ENCODE measurements at regions not wholly inside any gene's neighbourhood (a gene's known extent, or its start where the extent isn't known, plus 50 kb on each side); places are given as distances from the start of the nearest gene placed in this dataset.

DNA sequence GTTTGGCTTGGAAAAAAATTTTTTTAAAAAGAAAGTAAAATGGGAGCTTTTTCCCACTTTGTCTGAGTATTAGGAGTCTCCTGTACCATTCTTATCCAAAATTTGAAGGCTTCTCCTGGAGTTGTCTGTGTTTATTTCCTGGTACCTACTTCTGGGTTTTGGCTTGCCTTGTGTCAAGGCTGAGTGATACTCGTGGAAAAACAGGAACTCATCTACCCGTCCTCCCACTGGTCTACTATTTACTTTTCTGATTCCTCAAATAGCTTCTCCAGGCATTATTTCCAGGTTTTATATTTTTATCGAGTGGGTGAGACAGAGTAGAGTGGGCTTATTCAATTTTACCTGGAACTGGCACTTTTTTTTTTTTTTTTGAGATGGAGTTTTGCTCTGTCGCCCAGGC, 99.4 kb downstream of the RMI1 start:
- Histone ChIP-seq H2AFZ (ENCODE audit: low read length) (no peak overlapping the region), H3K14ac (ENCODE audit: low read length) (no peak overlapping the region), H2BK12ac (ENCODE audit: low read length) (no peak overlapping the region), H3K79me1 (ENCODE audit: low read depth, low read length) (no peaks in the 10 kb centered on the region), H3K4me1 (ENCODE audit: control insufficient read depth in 2 of 2, insufficient read depth in 1 of 2, low read depth in 1 of 2, low read length in 2 of 2) (peaks cover 0 to 3% of the 10 kb centered on the region in 2 donors), H3K9me3 (replicated peaks in 1 of 2; ENCODE audit: control insufficient read depth in 2 of 2, insufficient read depth in 1 of 2, low read depth in 1 of 2, low read length in 2 of 2) (no peaks in the 10 kb centered on the region), H3K27me3 (ENCODE audit: control insufficient read depth in 3 of 3, insufficient read depth in 3 of 3, low read depth in 1 of 3, low read length in 3 of 3) (no peaks in the 10 kb centered on the region), H2AK5ac (ENCODE audit: low read depth, low read length) (no peak overlapping the region), H2BK120ac (ENCODE audit: low read depth, low read length) (no peak overlapping the region), H2BK5ac (ENCODE audit: low read length) (no peak overlapping the region), H2BK15ac (ENCODE audit: low read length) (no peak overlapping the region), H3K4me2 (ENCODE audit: insufficient read depth, low read length, poor library complexity, severe bottlenecking) (no peak overlapping the region), H3K4me3 (ENCODE audit: low read length in 2 of 2) (no peak overlapping the region), H3K27ac (replicated peaks; ENCODE audit: low read length) (no peak overlapping the region), H3K9ac (ENCODE audit: low read depth, low read length, poor library complexity) (no peak overlapping the region), H3K36me3 (replicated peaks in 1 of 2; ENCODE audit: control insufficient read depth in 2 of 2, insufficient read depth in 2 of 2, low read length in 2 of 2) (no peaks in the 10 kb centered on the region), H4K8ac (ENCODE audit: low read depth, low read length) (no peak overlapping the region), H3K23ac (ENCODE audit: low read depth, low read length, poor library complexity) (no peak overlapping the region), H3K4ac (ENCODE audit: low read length) (no peak overlapping the region), H3K18ac (ENCODE audit: low read length) (no peak overlapping the region), H4K91ac (ENCODE audit: low read depth, low read length, poor library complexity) (no peak overlapping the region)
- DNase-seq (ENCODE audit: low spot score), result no peak
- WGBS, 2 donors (ENCODE audit: extremely low coverage in 2 of 2, insufficient read length in 2 of 2, insufficient replicate concordance in 1 of 2), result no CpG with 5 or more reads among the region's 4 CpGs

DNA sequence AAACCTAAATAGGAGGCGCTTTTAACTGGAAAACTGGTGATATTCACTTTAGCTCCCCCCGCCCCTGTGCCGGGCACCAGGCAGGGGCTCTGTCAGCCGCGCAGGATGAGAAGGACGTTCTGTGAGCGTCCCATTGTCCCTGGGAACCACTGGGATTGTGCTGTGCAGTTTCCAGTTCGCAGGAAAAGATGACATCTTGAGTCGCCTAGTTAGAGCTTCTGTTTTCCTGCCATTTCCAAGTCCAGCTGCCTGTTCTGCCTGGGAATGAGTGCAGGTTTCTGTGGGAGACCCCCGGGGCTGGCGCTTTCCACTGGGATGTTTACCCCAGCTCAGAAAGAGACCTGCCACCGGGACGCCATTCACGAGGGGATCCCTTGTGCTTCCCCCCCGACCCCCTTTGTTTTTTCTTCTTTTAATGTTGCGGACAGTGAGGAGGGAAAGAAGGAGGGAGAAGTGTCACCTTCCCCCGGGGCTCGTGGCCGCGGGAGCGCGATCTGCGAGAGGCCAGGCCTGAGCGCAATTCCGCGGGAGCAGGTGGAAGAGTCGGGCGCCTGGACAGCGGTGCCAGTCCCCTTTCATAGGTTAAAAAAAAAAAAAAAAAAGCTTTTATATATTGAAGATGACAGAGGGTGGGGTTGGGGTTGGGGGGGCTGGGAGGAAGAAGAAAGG, 121.5 kb downstream of the RMI1 start:
- Histone ChIP-seq H2AK5ac (ENCODE audit: low read depth, low read length) (no peak overlapping the region), H2BK12ac (ENCODE audit: low read length) (no peak overlapping the region), H3K27me3 (ENCODE audit: control insufficient read depth in 3 of 3, insufficient read depth in 3 of 3, low read depth in 1 of 3, low read length in 3 of 3) (peaks cover 0 to 57% (median 2%) of the 10 kb centered on the region in 3 experiments), H3K23ac (ENCODE audit: low read depth, low read length, poor library complexity) (no peak overlapping the region), H3K4me2 (ENCODE audit: insufficient read depth, low read length, poor library complexity, severe bottlenecking) (peak overlapping the region; percentile 51), H3K9ac (ENCODE audit: low read depth, low read length, poor library complexity) (no peak overlapping the region), H3K4me3 (ENCODE audit: low read length in 2 of 2) (peak overlapping the region; percentile 15 to 67), H3K4ac (ENCODE audit: low read length) (no peak overlapping the region), H3K79me1 (ENCODE audit: low read depth, low read length) (no peaks in the 10 kb centered on the region), H3K14ac (ENCODE audit: low read length) (no peak overlapping the region), H3K18ac (ENCODE audit: low read length) (peak overlapping the region; percentile 62), H3K4me1 (ENCODE audit: control insufficient read depth in 2 of 2, insufficient read depth in 1 of 2, low read depth in 1 of 2, low read length in 2 of 2) (peaks cover 2 to 5% of the 10 kb centered on the region in 2 donors), H3K9me3 (replicated peaks in 1 of 2; ENCODE audit: control insufficient read depth in 2 of 2, insufficient read depth in 1 of 2, low read depth in 1 of 2, low read length in 2 of 2) (no peaks in the 10 kb centered on the region), H2BK120ac (ENCODE audit: low read depth, low read length) (no peak overlapping the region), H2BK15ac (ENCODE audit: low read length) (no peak overlapping the region), H2BK5ac (ENCODE audit: low read length) (no peak overlapping the region), H4K8ac (ENCODE audit: low read depth, low read length) (no peak overlapping the region), H3K27ac (replicated peaks; ENCODE audit: low read length) (no peak overlapping the region), H3K36me3 (replicated peaks in 1 of 2; ENCODE audit: control insufficient read depth in 2 of 2, insufficient read depth in 2 of 2, low read length in 2 of 2) (no peaks in the 10 kb centered on the region), H4K91ac (ENCODE audit: low read depth, low read length, poor library complexity) (no peak overlapping the region), H2AFZ (ENCODE audit: low read length) (peak overlapping the region; percentile 90)
- DNase-seq (ENCODE audit: low spot score), result no peak
- no CpG with 5 or more reads among the region's 29 CpGs for WGBS, 2 donors (ENCODE audit: extremely low coverage in 2 of 2, insufficient read length in 2 of 2, insufficient replicate concordance in 1 of 2)

DNA sequence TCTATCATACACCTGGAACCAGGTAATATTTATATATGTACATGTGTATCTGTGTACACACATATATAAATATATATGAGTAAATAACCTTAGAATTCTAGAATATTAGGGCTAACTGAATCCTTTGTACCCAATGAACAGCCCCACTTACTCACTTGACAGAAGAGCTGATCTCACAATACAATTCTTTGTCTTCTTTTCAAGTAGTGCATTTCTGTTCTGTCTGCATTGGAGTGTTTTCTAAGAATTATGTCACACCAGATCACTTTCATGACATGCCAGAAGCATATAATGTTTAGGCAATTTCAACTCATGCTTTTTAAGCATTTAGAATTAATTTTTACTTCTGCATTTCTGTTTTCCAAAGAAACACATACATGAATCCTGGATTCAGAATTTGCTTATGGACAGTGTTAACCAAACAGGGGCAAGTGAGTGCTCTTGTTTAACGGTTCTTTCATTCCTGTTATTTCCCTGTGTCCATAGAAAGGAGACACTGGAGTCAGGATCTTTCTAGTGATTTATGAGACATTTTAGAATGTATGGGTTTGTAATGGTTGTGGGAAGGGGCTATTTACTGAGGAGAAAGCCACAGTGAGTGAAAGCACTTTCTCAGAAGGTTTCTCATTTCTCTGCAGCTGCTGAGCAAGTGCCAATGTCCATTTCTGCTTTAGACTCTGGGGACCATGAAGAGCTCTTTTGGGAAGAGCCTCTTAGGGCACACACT, 123.2 kb downstream of the RMI1 start:
- Histone ChIP-seq H3K4ac (ENCODE audit: low read length) (no peak overlapping the region), H3K14ac (ENCODE audit: low read length) (no peak overlapping the region), H3K9ac (ENCODE audit: low read depth, low read length, poor library complexity) (no peak overlapping the region), H4K91ac (ENCODE audit: low read depth, low read length, poor library complexity) (no peak overlapping the region), H3K18ac (ENCODE audit: low read length) (no peak overlapping the region), H3K9me3 (replicated peaks in 1 of 2; ENCODE audit: control insufficient read depth in 2 of 2, insufficient read depth in 1 of 2, low read depth in 1 of 2, low read length in 2 of 2) (no peaks in the 10 kb centered on the region), H4K8ac (ENCODE audit: low read depth, low read length) (no peak overlapping the region), H3K4me2 (ENCODE audit: insufficient read depth, low read length, poor library complexity, severe bottlenecking) (no peak overlapping the region), H3K23ac (ENCODE audit: low read depth, low read length, poor library complexity) (no peak overlapping the region), H2AFZ (ENCODE audit: low read length) (no peak overlapping the region), H3K27me3 (ENCODE audit: control insufficient read depth in 3 of 3, insufficient read depth in 3 of 3, low read depth in 1 of 3, low read length in 3 of 3) (peaks cover 0 to 61% (median 2%) of the 10 kb centered on the region in 3 experiments), H2BK12ac (ENCODE audit: low read length) (no peak overlapping the region), H3K79me1 (ENCODE audit: low read depth, low read length) (no peaks in the 10 kb centered on the region), H3K4me3 (ENCODE audit: low read length in 2 of 2) (no peak overlapping the region), H3K27ac (replicated peaks; ENCODE audit: low read length) (no peak overlapping the region), H3K4me1 (ENCODE audit: control insufficient read depth in 2 of 2, insufficient read depth in 1 of 2, low read depth in 1 of 2, low read length in 2 of 2) (peaks cover 0 to 5% of the 10 kb centered on the region in 2 donors), H2BK120ac (ENCODE audit: low read depth, low read length) (no peak overlapping the region), H2BK15ac (ENCODE audit: low read length) (no peak overlapping the region), H2BK5ac (ENCODE audit: low read length) (no peak overlapping the region), H3K36me3 (replicated peaks in 1 of 2; ENCODE audit: control insufficient read depth in 2 of 2, insufficient read depth in 2 of 2, low read length in 2 of 2) (no peaks in the 10 kb centered on the region), H2AK5ac (ENCODE audit: low read depth, low read length) (no peak overlapping the region)
- WGBS, 2 donors (ENCODE audit: extremely low coverage in 2 of 2, insufficient read length in 2 of 2, insufficient replicate concordance in 1 of 2), result no CpG with 5 or more reads among the region's 1 CpG
- DNase-seq (ENCODE audit: low spot score), result no peak

DNA sequence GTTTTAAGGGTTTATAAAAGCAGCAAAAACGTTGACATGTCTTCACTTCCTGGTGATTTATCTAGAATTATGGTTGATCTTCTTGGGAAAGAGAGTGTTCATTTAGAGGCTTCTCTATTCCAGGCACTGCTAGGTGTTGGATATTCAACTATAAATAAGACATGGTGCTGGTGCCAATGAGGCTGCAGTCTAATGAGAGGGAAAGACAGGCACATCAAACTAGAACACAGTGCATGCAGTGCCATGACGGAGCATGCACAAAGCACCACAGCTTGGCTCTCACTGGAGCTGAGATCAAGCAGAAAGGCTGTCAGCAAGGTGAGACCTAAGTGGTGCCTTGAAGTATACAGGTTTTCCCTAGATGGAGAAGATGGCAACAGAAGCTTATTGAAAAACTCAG, 126.5 kb downstream of the RMI1 start:
- H3K9me3 ChIP-seq (replicated peaks in 1 of 2; ENCODE audit: control insufficient read depth in 2 of 2, insufficient read depth in 1 of 2, low read depth in 1 of 2, low read length in 2 of 2), result no peaks in the 10 kb centered on the region

More for the DNA sequence above, 126.5 kb downstream of the RMI1 start:
- Histone ChIP-seq H2BK120ac (ENCODE audit: low read depth, low read length) (no peak overlapping the region), H3K79me1 (ENCODE audit: low read depth, low read length) (no peaks in the 10 kb centered on the region), H3K4me2 (ENCODE audit: insufficient read depth, low read length, poor library complexity, severe bottlenecking) (no peak overlapping the region), H2BK5ac (ENCODE audit: low read length) (no peak overlapping the region), H3K4me3 (ENCODE audit: low read length in 2 of 2) (no peak overlapping the region), H2BK15ac (ENCODE audit: low read length) (no peak overlapping the region), H4K91ac (ENCODE audit: low read depth, low read length, poor library complexity) (no peak overlapping the region), H4K8ac (ENCODE audit: low read depth, low read length) (no peak overlapping the region), H2AK5ac (ENCODE audit: low read depth, low read length) (no peak overlapping the region), H2BK12ac (ENCODE audit: low read length) (no peak overlapping the region), H3K9ac (ENCODE audit: low read depth, low read length, poor library complexity) (no peak overlapping the region), H3K18ac (ENCODE audit: low read length) (no peak overlapping the region), H3K36me3 (replicated peaks in 1 of 2; ENCODE audit: control insufficient read depth in 2 of 2, insufficient read depth in 2 of 2, low read length in 2 of 2) (no peaks in the 10 kb centered on the region), H3K27ac (replicated peaks; ENCODE audit: low read length) (no peak overlapping the region), H3K14ac (ENCODE audit: low read length) (no peak overlapping the region), H3K23ac (ENCODE audit: low read depth, low read length, poor library complexity) (no peak overlapping the region), H3K27me3 (ENCODE audit: control insufficient read depth in 3 of 3, insufficient read depth in 3 of 3, low read depth in 1 of 3, low read length in 3 of 3) (peaks cover 0 to 36% (median 2%) of the 10 kb centered on the region in 3 experiments), H3K4ac (ENCODE audit: low read length) (no peak overlapping the region), H3K4me1 (ENCODE audit: control insufficient read depth in 2 of 2, insufficient read depth in 1 of 2, low read depth in 1 of 2, low read length in 2 of 2) (peaks cover 0 to 3% of the 10 kb centered on the region in 2 donors), H2AFZ (ENCODE audit: low read length) (no peak overlapping the region)
- DNase-seq (ENCODE audit: low spot score), result no peak
- WGBS, 2 donors (ENCODE audit: extremely low coverage in 2 of 2, insufficient read length in 2 of 2, insufficient replicate concordance in 1 of 2), result no CpG with 5 or more reads among the region's 2 CpGs
